GM12891 (cell line): ENCODE measurements at regions not wholly inside any gene's neighbourhood (a gene's known extent, or its start where the extent isn't known, plus 50 kb on each side); places are given as distances from the start of the nearest gene placed in this dataset.
"Not testable (repeated sequence)": the region's sequence is repeated elsewhere in the genome, so short reads cannot be mapped to it uniquely, and the experiment has no call there.

Experiments
- DNase-seq: peaks from one replicate; pipeline ENCODE4 v3.0.0; 2011; ENCODE audit warnings: low spot score; ENCODE audit not compliant: insufficient read length
- FAIRE-seq: peaks from 2 replicates; lab custom pipeline; 2011; peaks lifted over from hg19 to GRCh38; lab: Jason Lieb, UNC
- PAX5 ChIP-seq: IDR thresholded peaks from 2 replicates; pipeline ENCODE4 v1.6.1; 2011; ENCODE audit warnings: low read length, moderate library complexity, mild to moderate bottlenecking; ENCODE audit not compliant: insufficient read depth, severe bottlenecking
- POLR2A ChIP-seq: IDR thresholded peaks from 2 replicates; pipeline ENCODE4 v1.6.1; 2011; ENCODE audit warnings: low read depth, low read length, control low read depth
- POLR2AphosphoS5 ChIP-seq: IDR thresholded peaks from 2 replicates; pipeline ENCODE4 v1.6.1; 2011; ENCODE audit warnings: low read depth, low read length, control low read depth
- POU2F2 ChIP-seq: IDR thresholded peaks from 2 replicates; pipeline ENCODE4 v1.6.1; 2011; ENCODE audit warnings: low read depth, mild to moderate bottlenecking, control low read depth, low read length, moderate library complexity
- SPI1 ChIP-seq: IDR thresholded peaks from 2 replicates; pipeline ENCODE4 v1.6.1; 2011; ENCODE audit warnings: low read depth, low read length, control low read depth
- TAF1 ChIP-seq: IDR thresholded peaks from 2 replicates; pipeline ENCODE4 v1.6.1; 2011; ENCODE audit warnings: low read depth, low read length, control low read depth

GRCh38 chr6:34646714-34647113 lies 49.9 kb downstream of the ILRUN start:
- DNase-seq: no peak
- FAIRE-seq: no peak
- TF ChIP-seq POLR2A (no peak), PAX5 (no peak), POU2F2 (no peak), POLR2AphosphoS5 (no peak), SPI1 (no peak), TAF1 (no peak)

GRCh38 chr6:34645627-34646026 lies 50.9 kb downstream of the ILRUN start:
- DNase-seq: no peak
- TF ChIP-seq SPI1: no peak
- TF ChIP-seq POU2F2: no peak
- no peak for TF ChIP-seq PAX5
- TF ChIP-seq POLR2AphosphoS5: no peak
- TF ChIP-seq TAF1: no peak
- TF ChIP-seq POLR2A: no peak
- no peak for FAIRE-seq

GRCh38 chr6:34644716-34645115 lies 51.9 kb downstream of the ILRUN start:
- TF ChIP-seq TAF1: no peak
- TF ChIP-seq SPI1: peak; percentile 75
- no peak for TF ChIP-seq POLR2AphosphoS5
- DNase-seq: no peak
- peak; percentile 26 for FAIRE-seq

GRCh38 chr6:34642427-34642826 lies 54.1 kb downstream of the ILRUN start:
- TF ChIP-seq SPI1: no peak
- TF ChIP-seq TAF1: no peak
- TF ChIP-seq POLR2AphosphoS5: no peak
- no peak for TF ChIP-seq PAX5
- no peak for TF ChIP-seq POLR2A
- TF ChIP-seq POU2F2: no peak
- no peak for FAIRE-seq
- no peak for DNase-seq

- not testable (repeated sequence) for DNase-seq
- FAIRE-seq: peak; percentile 51
These were observed 56.3 kb downstream of the ILRUN start for GRCh38 chr6:34640074-34640849.

GRCh38 chr6:34638834-34639736 lies 57.5 kb downstream of the ILRUN start:
- TF ChIP-seq POLR2AphosphoS5: 0 out of 2 replicates have a peak, but pooled peaks have one; percentile 34
- 0 out of 2 replicates have a peak, but pooled peaks have one; percentile 33 for TF ChIP-seq POU2F2
- no peak for TF ChIP-seq PAX5
- TF ChIP-seq POLR2A: no peak
- TF ChIP-seq SPI1: no peak
- no peak for TF ChIP-seq TAF1
- FAIRE-seq: peak; percentile 56
- DNase-seq: no peak

- DNase-seq (no peak), FAIRE-seq (no peak)
- TF ChIP-seq PAX5: no peak
- no peak for TF ChIP-seq TAF1
- TF ChIP-seq SPI1: no peak
- no peak for TF ChIP-seq POLR2AphosphoS5
- no peak for TF ChIP-seq POLR2A
- no peak for TF ChIP-seq POU2F2
These were observed 62.8 kb downstream of the ILRUN start for GRCh38 chr6:34633785-34634184.

GRCh38 chr6:34633256-34633655 lies 63.3 kb downstream of the ILRUN start:
- no peak for TF ChIP-seq POU2F2
- TF ChIP-seq POLR2A: no peak
- no peak for TF ChIP-seq POLR2AphosphoS5
- no peak for TF ChIP-seq TAF1
- TF ChIP-seq PAX5: no peak
- TF ChIP-seq SPI1: no peak
- no peak for FAIRE-seq
- DNase-seq: no peak

GRCh38 chr6:34630040-34630439 lies 66.5 kb downstream of the ILRUN start:
- TF ChIP-seq POLR2AphosphoS5 (no peak), SPI1 (no peak), POLR2A (no peak), TAF1 (no peak), POU2F2 (no peak)
- DNase-seq (no peak), FAIRE-seq (no peak)

- DNase-seq (no peak), FAIRE-seq (no peak)
- TF ChIP-seq PAX5: no peak
- no peak for TF ChIP-seq TAF1
- no peak for TF ChIP-seq POLR2AphosphoS5
- TF ChIP-seq SPI1: no peak
- no peak for TF ChIP-seq POU2F2
- no peak for TF ChIP-seq POLR2A
These were observed 69.3 kb downstream of the ILRUN start for GRCh38 chr6:34627296-34627695.
